ENCODE measurements at regions not wholly inside any gene's neighbourhood (a gene's known extent, or its start where the extent isn't known, plus 50 kb on each side); places are given as distances from the start of the nearest gene placed in this dataset.
A peak's percentile ranks its signal among the peaks of the same experiment; 100 is the strongest.

DNA sequence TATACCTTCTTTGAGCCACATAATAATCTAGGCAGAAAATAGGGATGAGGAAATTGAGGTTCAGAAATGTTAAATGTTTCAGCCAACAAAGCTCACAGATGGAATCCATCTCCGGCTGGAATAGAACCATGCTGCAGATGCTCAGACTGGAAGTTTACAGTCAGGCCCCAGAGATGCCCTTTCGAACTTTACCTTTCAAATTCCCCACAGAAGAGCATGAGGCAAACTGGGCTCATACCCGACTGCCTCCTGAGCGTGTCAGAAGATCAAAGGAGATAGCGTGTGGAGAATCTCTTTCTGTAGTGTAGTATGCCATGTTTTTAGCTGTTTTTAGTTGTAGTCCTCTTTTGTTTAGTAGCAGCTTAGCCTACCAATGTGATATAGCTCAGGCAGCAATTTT, 72.0 kb upstream of the DAP start:
- Histone ChIP-seq H3K4me3 (no peak overlapping the region), H3K27me3 (no peaks in the 10 kb centered on the region), H3K36me3 (no peaks in the 10 kb centered on the region), H3K9me3 (no peaks in the 10 kb centered on the region)
- no peak for DNase-seq

DNA sequence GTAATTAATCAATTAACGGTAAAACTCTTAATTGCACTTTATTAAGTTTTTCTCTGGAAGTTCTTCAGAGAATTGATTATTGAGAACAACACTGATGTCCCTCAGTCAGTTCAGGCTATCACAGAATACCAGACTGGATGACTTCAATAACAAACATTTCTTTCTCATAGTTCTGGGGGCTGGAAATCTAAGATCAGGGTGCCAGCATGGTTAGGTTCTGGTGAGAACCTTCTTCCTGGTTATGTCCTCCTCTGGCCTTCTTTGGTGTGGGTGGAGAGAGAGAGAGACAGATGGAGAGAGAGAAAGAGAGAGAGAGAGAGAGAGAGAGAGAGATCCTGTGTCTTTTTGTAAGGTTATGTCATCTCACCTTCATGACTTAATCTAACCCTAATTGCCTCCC, 71.4 kb upstream of the DAP start:
- no peak for DNase-seq
- Histone ChIP-seq H3K36me3 (no peaks in the 10 kb centered on the region), H3K27me3 (no peaks in the 10 kb centered on the region), H3K9me3 (no peaks in the 10 kb centered on the region), H3K4me3 (no peak overlapping the region)

DNA sequence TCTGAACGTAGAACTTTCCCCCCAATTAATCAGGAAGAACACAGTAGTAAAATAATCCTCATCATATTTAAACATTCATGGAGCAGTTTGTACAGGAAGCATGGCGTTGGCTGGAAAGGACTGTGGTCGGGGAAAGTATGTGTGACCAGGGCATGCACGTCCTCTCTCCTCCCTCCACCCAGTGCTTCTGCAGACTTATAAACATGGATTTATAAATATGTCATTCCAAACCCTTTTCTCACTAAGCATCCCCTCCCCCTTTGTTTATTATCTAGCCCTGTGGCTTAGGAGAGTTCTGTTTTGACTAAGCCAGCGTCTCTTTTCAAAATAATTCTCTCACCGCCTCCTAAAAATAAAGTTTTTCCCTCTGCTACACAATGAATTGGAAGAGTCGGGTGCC, 70.4 kb upstream of the DAP start:
- Histone ChIP-seq H3K9me3 (no peaks in the 10 kb centered on the region), H3K27me3 (no peaks in the 10 kb centered on the region), H3K4me3 (no peak overlapping the region), H3K36me3 (no peaks in the 10 kb centered on the region)
- peak; percentile 86 for DNase-seq

DNA sequence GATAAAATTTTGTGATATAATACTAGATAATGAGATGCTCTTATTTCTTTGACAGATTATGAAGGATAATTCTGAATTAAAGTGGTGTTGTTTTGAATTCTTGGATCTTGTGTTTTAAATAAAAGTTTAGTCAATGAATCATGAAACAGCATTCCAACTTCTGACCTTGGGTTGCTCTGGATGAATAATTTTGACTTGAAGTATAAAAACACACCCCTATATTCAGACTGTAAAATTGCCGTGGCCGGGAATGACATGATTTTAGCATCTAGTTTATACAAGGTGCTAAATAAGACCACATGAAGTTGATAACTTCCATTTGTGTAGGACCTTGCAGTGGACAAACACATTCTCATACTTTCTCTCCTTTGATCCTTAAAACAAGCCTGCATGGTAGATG, 67.2 kb upstream of the DAP start:
- H3K27me3 ChIP-seq: no peaks in the 10 kb centered on the region
- DNase-seq: peak; percentile 24
- no peak overlapping the region for H3K4me3 ChIP-seq
- peaks cover 2% of the 10 kb centered on the region; the same call in 1 of the 2 replicates for H3K9me3 ChIP-seq
- no peaks in the 10 kb centered on the region for H3K36me3 ChIP-seq

DNA sequence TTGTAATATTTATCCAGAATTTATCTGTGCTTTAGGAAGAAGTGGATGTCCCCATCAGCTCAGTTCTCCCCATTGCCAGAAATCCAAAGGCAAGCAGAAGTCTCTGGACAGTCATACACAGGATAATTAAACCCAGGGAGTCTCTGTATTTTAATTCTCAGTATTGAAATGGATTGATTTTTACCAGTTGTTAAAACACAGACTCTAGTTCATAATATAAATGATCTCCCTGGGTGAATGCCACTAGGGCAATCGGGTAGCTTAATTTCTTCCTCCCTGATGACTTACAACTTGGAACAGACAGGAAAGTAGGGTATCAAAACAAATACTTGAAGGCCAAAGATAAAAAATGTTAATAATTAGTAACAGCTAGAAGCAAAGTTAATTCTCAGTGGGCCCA, 66.5 kb upstream of the DAP start:
- Histone ChIP-seq H3K27me3 (no peaks in the 10 kb centered on the region), H3K9me3 (peaks cover 2% of the 10 kb centered on the region; the same call in 1 of the 2 replicates), H3K4me3 (no peak overlapping the region), H3K36me3 (no peaks in the 10 kb centered on the region)
- DNase-seq: no peak

DNA sequence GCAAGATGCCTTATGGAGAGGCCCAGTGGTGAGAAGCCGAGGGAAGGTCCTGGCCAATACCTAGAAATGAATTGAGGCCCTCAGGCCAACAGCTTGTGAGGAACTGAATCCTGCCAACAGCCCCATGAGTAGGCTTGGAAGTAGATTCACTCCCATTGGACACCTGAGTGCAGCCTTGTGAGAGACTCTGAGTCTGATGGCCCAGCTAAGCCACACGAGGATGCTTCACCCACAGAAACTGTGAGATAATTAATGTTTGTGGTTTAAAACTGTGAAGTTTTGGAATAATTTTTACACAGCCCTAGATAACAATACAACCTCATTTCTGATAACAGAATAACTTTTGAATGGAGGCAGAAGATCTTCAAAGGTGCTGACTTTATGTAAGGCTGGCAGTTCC, 65.9 kb upstream of the DAP start:
- H3K36me3 ChIP-seq: no peaks in the 10 kb centered on the region
- peaks cover 2% of the 10 kb centered on the region; the same call in 1 of the 2 replicates for H3K9me3 ChIP-seq
- DNase-seq: no peak
- H3K27me3 ChIP-seq: no peaks in the 10 kb centered on the region
- H3K4me3 ChIP-seq: no peak overlapping the region

DNA sequence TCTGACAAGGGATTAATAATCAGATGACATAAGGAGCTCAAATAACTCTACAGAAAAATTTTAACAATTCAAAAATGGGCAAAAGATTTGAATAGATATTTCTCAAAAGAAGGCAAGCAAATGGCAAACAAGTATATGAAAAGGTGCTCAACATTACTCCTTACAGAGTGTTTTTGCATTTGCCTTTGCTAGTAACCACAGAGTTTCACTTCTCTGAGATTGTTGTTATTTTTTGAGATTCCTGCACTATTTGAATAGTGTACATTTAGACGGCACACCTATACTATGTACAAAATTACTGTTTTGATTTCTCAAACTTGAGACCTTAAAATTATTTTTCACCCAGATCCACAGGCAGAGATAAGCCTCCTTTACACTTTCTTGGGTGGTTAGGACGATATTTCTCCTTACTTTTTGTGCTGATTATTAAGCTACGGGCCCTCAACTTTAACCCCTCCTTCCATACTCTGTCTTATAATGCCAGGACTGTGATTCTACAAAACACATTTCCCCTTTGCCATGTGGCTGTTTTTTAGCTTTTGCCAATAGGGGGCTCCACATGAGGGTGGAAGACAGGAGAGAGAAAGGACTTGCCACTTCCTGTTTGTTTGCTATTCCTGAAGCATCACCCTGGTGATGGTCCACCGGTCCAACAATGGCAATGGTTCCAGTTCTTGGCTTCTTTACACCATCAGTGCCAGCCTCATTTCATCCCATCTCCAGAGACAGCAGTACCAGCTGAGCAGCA, 65.0 kb upstream of the DAP start:
- Histone ChIP-seq H3K36me3 (no peaks in the 10 kb centered on the region), H3K9me3 (peaks cover 2% of the 10 kb centered on the region; the same call in 1 of the 2 replicates), H3K4me3 (no peak overlapping the region), H3K27me3 (no peaks in the 10 kb centered on the region)
- no peak for DNase-seq

DNA sequence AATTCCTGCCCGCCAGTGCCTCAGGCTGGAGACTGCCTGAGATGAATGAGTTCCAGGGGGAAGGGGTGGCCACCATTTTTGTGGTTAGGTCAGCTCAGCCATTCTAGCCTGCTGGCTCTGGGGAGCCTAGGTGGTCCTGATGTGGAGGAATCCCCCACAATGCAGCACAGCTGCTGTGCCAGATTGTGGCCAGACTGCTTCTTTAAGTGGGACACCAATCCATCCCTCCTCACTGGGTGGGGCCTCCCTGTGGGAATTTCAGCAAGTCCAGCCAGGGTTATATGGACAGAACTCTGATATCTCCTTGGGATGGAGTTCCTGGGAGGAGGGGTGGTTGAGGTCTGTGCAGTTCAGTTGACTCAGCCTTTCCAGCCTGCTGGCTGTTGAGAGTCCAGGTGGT, 51.2 kb upstream of the DAP start:
- Histone ChIP-seq H3K4me3 (no peak overlapping the region), H3K27me3 (peaks cover 4% of the 10 kb centered on the region; the same call in 1 of the 2 replicates)
- DNase-seq: no peak

More for the DNA sequence above, 51.2 kb upstream of the DAP start:
- Histone ChIP-seq H3K36me3 (no peaks in the 10 kb centered on the region), H3K9me3 (peaks cover 5% of the 10 kb centered on the region)

All from MG63 (cell line).